ENCODE measurements at regions not wholly inside any gene's neighbourhood (a gene's known extent, or its start where the extent isn't known, plus 50 kb on each side); places are given as distances from the start of the nearest gene placed in this dataset.
"Not testable (repeated sequence)": the region's sequence is repeated elsewhere in the genome, so short reads cannot be mapped to it uniquely, and the experiment has no call there.

DNA sequence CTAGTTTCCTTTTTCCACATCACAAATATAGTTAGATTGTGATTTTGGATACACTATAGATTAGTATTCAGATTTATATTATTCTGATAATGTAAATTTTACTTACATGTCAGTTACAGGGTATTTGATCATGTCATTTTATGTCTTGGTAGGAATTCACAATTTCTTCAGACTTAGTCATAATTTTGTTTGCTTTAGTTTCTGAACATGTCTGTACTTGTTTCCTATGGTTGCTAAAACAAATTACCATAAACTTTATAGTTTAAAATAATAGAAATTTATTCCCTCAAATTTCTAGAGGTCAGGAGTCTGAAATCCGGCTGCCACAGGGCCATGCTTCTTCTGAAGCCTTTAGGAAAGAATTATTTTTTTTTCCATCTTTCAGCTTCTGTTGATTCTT, 1817.2 kb upstream of the CDH9 start:
- TF ChIP-seq ZNF274 (IDR thresholded peaks at IDR 0.05; ENCODE audit: low read depth, low read length), result no peak
- H3K4me3 ChIP-seq (ENCODE audit: low read length), result no peak overlapping the region

DNA sequence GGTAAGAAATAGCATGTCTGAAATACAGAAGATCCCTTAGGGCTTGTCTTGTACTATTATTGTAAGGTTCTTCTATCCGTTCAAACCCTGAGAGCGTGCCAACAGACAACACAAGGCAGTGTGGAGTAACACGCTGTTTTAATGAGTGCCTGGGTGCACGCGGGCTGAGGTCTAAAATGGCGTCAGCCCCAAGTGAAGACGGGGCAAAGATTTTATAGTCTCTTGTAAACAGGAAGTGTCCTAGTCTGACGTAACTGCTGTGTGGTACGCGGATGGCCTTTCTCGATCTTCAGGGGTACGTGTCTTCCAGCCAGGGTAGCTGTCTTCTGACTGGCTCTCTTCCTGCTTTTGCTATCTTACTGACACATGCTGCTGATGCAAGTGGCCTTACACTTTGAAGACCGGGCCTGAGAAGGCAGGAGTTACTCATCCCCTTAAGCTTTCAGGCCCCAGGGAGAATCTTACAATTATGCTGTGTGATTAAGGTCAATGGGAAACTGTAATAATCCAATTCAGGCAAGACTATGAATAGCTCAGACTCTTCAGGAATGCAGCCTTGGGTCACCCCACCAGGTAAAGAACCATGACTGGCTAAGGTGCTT, 1812.0 kb upstream of the CDH9 start:
- no peak overlapping the region for H3K4me3 ChIP-seq (ENCODE audit: low read length)
- TF ChIP-seq ZNF274 (IDR thresholded peaks at IDR 0.05; ENCODE audit: low read depth, low read length), result no peak

DNA sequence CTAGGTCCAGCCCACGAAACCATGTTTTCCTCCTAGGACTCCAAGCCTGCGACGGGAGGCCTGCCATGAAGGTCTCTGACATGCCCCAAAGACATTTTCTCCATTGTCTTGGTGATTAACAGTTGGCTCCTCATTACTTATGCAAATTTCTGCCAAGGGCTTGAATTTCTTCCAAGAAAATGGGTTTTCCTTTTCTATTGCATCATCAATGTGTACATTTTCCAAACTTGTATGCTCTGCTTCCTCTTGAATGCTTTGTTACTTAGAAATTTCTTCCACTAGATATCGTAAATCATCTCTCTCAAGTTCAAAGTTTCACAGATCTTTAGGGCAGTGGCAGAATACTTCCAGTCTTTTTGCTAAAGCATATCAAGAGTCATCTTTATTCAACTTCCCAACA, 1792.7 kb upstream of the CDH9 start:
- no peak for TF ChIP-seq ZNF274 (IDR thresholded peaks at IDR 0.05; ENCODE audit: low read depth, low read length)
- no peak overlapping the region for H3K4me3 ChIP-seq (ENCODE audit: low read length)

DNA sequence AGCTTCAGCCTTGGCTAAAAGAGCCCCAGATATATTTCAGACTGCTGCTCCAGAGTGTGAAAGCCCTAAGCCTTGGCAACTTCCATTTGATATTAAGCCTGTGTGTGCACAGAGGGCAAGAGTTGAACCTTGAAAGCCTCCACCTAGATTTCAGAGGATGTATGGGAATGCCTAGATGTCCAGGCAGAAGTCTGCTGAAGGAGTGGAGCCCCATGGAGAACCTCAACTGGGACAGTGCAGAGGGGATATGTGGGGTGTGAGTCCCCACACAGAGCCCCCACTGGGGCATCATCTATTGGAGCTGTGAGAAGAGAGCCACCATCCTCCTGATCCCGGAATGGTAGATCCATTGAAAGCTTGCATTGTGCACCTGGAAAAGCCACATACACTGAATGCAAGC, 1784.8 kb upstream of the CDH9 start:
- TF ChIP-seq ZNF274 (IDR thresholded peaks at IDR 0.05; ENCODE audit: low read depth, low read length), result no peak
- no peak overlapping the region for H3K4me3 ChIP-seq (ENCODE audit: low read length)

DNA sequence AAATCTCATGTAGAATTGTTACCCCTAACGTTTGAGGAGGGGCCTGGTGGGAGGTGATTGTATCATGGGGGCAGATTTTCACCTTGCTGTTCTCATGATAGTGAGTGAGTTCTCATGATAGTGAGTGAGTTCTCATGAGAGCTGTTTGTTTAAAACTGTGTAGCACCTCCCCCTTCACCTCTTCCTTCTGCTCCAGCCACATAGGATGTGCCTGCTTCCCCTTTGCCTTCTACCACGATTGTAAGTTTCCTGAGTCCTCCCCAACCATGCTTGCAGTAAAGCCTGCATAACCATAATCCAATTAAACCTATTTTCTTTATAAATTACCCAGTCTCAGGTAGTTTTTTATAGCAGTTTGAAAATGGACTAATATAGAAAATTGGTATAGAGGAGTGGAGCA, 1783.7 kb upstream of the CDH9 start:
- no peak overlapping the region for H3K4me3 ChIP-seq (ENCODE audit: low read length)
- TF ChIP-seq ZNF274 (IDR thresholded peaks at IDR 0.05; ENCODE audit: low read depth, low read length), result no peak

DNA sequence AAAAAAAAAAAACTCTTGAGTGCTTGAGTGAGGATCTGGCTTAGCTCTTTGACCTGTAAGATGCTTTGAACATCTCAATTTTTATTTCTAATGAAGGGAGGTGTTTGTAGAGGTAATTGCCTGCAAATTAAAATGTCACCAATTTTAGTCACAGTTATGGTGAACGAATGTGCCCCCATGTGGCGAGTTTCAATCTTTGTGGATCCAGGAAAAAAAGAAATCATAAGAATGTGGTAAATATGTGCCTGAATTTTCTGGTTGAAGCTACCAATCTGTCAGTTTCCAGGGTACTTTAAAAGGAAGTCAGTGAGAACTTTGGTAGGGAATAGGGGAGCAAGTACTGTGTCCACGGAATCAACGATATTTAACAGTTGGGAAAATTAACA, 1772.4 kb upstream of the CDH9 start:
- H3K4me3 ChIP-seq (ENCODE audit: low read length), result no peak overlapping the region
- TF ChIP-seq ZNF274 (IDR thresholded peaks at IDR 0.05; ENCODE audit: low read depth, low read length), result no peak

DNA sequence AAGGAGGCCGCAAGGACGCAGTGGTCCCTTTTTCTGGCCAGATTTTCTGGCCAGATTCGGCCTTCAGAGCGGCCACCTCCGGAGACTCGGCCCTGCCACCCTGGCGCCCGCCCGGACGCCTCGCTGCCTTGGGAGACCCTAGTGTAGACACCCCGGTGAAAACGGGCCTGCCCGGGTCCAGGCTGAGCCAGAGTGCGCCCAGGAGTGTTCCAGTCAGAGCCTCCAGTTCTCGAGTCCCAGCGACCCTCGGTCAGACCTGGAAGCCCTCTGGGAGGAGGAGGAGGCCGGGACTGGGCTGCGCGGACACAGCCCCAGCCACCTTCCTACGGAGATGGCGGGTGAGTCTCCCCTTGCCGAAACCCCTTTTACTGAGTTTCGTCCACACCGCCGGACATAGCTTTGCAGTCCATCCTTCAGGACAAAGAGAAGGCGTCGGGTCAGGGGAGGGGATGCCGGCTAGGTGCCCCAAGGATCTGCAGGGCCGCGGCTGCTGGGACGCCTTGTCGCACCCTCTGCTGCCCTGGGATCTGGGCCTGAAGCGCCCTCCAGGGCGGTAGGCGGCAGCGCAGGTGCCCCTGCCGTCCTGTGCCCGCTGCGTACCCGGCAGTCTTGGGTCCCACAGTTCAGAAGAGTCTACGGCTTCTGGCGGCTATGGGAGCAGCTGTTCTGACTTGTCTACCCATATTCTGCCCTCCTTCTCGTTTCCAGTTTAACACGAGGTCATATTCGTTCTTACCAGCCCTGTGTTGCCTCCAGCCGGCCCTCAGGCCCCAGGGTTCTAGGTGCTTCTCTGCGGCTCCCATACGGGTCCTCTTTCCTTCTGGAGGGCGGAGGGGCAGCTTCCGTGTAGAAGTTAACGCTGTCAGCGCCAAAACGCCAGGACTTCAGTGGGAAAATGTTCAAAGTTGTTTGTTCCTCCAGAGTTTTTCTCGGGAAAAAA, 1771.7 kb upstream of the CDH9 start:
- no peak overlapping the region for H3K4me3 ChIP-seq (ENCODE audit: low read length)
- no peak for TF ChIP-seq ZNF274 (IDR thresholded peaks at IDR 0.05; ENCODE audit: low read depth, low read length)

DNA sequence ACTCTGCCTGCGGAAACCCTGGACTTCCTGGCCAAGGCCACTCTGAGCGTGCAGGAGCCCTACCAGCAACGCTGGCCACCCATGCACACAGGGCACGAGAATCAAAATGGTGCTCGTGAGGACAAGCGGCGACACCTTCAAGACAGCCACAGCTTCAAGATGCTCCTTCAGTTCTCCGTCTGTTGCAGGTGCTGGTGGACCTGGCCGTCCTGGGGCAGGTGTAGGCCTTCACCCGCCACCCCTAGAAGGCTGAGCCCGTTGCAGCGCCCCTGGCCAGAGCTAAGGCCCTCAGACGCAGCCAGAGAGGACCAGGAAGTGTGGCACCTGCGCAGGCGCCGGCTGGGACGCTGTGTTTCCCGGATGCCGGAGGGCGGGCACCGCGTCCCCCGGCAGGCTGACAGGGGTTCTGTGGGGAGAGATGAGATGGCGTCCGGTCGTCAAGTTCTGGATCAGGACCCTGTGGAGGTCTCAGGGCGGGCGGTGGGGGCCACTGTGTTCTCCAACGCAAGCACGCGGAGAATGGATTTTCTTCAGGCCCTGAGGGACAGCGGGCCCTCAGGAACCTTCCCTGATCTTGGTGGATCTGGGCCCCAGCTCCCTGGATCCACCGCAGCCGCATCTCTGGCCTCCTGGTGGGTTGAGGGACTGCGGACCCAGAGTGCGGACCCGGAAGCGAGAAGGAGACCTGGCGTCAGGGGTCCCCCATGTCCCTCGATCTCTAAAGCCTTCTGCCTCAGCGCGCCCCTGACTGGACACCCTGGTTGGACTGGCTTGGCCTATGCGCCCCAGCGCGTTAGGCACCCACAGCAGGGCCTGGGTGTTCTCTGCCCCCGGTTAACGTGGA, 1770.8 kb upstream of the CDH9 start:
- H3K4me3 ChIP-seq (ENCODE audit: low read length), result no peak overlapping the region
- no peak for TF ChIP-seq ZNF274 (IDR thresholded peaks at IDR 0.05; ENCODE audit: low read depth, low read length)

DNA sequence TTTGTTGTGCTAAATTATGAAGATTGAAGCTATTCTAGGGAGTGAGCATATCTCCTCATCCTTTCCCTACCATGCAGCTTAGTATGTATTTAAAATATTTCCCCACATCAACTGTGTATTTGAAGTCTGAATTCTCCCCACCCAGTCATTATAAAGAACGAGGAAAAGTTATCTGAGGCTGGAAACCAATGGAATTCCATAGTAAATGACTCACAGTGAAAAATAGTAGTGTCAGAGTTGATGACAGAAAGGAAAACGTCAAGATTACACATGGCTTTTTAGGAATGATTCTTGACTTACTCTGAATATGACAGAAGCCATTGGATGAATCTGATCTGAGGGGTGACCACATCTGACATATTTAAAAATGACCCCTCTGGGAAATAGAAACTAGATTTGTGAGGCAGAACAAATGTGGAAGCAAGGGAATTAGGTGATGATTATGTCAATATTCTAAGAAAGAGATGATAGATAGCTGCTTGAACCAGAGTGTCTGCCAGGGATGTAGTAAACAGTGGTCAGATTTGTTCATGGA, 1768.9 kb upstream of the CDH9 start:
- no peak overlapping the region for H3K4me3 ChIP-seq (ENCODE audit: low read length)
- TF ChIP-seq ZNF274 (IDR thresholded peaks at IDR 0.05; ENCODE audit: low read depth, low read length), result no peak

DNA sequence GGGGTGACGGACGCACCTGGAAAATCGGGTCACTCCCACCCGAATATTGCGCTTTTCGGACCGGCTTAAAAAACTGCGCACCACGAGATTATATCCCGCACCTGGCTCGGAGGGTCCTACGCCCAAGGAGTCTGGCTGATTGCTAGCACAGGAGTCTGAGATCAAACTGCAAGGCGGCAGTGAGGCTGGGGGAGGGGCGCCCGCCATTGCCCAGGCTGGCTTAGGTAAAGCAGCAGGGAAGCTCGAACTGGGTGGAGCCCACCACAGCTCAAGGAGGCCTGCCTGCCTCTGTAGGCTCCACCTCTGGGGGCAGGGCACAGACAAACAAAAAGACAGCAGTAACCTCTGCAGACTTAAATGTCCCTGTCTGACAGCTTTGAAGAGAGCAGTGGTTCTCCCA, 1760.6 kb upstream of the CDH9 start:
- not testable (repeated sequence) for H3K4me3 ChIP-seq (ENCODE audit: low read length)

DNA sequence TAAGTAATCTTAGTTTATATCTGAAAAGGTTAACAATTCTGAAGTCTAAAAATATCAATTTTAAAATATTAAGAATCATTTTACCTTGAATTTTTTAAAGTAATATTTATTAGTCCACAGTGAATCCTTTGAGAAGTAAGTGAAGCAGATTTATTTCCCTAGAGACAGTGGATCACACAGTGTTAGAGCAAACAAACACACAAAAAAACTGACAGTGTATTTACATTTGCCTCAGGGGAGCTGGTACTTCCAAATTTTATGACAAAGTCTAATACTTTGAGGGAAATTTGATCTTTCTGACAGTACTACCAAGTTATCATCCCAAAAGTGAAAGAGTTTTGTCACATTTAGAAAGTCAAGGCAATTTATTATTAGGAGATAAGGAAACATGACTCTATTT, 1750.6 kb upstream of the CDH9 start:
- no peak for TF ChIP-seq ZNF274 (IDR thresholded peaks at IDR 0.05; ENCODE audit: low read depth, low read length)
- no peak overlapping the region for H3K4me3 ChIP-seq (ENCODE audit: low read length)

DNA sequence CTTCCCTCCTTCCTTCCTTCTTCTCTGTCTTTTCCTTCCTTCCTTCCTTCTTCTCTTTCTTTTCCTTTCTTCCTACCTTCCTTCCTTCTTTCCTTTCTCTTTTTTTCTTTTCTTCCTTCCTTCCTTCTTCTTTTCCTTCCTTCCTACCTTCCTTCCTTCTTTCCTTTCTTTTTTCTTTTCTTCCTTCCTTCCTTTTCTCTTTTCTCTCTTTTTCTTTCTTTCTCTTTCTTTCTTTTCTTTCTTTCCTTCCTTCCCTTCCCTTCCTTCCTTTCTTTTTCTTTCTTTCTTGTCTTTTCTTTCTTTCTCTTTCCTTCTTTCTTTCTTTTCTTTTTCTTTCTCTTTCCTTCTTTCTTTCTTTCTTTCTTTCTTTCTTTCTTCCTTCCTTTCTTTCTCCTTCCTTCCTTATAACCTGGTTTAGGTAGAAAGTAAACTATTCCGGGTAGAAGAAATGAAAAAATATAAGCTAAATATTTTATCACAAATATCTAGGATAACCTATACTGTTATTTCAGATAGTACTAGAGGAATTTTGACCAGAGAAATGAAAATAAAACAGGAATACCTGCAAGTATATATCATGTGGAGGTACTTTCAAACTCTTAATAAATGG, 1741.8 kb upstream of the CDH9 start:
- H3K4me3 ChIP-seq (ENCODE audit: low read length), result no peak overlapping the region
- no peak for TF ChIP-seq ZNF274 (IDR thresholded peaks at IDR 0.05; ENCODE audit: low read depth, low read length)

DNA sequence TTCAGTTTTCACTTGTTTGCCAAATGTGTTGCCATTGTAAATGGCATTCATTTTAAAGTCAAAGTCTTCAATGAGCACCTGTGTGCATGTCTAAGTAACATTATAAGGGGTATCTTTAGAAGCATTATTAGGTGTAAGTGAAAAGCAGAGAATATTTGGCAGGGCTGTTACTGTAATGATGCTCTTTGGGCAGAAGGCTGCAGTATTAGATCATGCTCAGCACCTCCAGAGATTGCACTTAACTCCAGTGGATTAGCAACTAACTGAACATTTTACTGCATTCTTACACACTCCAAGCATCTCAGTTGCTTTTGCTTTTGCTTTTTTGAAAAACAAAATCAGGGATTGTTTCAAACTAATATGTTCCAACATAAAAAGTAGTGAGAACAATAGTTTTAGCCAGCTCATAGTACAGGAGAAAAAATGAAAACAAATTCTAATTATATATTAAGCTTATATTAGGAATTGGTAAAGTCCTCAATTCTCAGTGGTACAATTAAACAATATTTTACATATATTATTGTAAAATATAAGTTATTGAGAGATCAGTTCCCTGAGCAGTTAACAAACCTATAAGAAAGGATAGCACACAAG, 1740.9 kb upstream of the CDH9 start:
- TF ChIP-seq ZNF274 (IDR thresholded peaks at IDR 0.05; ENCODE audit: low read depth, low read length), result no peak
- no peak overlapping the region for H3K4me3 ChIP-seq (ENCODE audit: low read length)

DNA sequence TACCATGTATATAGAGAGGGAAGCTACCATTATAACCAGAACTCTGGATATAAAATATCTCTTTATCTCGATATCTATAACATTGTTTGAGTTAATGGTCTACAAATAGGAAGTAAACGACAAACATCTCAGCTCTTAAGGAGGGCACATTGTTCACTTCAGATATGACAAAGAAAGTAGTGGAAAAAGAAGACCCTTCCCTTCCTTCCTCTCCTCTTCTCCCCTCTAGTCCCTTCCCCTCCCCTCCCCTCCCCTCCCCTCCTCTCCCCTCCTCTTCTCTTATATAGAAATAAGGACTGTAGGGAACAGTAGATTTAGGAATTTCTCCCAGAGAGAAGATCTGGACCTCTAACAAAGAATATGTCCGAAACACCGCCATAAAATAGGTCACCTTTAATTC, 1731.9 kb upstream of the CDH9 start:
- TF ChIP-seq ZNF274 (IDR thresholded peaks at IDR 0.05; ENCODE audit: low read depth, low read length), result no peak
- no peak overlapping the region for H3K4me3 ChIP-seq (ENCODE audit: low read length)
